ENCODE measurements at regions not wholly inside any gene's neighbourhood (a gene's known extent, or its start where the extent isn't known, plus 50 kb on each side); places are given as distances from the start of the nearest gene placed in this dataset.
"Not testable (repeated sequence)": the region's sequence is repeated elsewhere in the genome, so short reads cannot be mapped to it uniquely, and the experiment has no call there.

- no peak for DNase-seq
Observed at GRCh38 chr3:67167481-67167880, 169.4 kb downstream of the KBTBD8 start.

GRCh38 chr3:67171841-67172240 is 173.7 kb downstream of the KBTBD8 start:
- DNase-seq, result no peak

- not testable (repeated sequence) for DNase-seq
Observed at GRCh38 chr3:67173130-67173529, 175.0 kb downstream of the KBTBD8 start.

- DNase-seq, result no peak
Observed at GRCh38 chr3:67176396-67176795, 178.3 kb downstream of the KBTBD8 start.

- no peak for DNase-seq
Observed at GRCh38 chr3:67192466-67192865, 194.4 kb downstream of the KBTBD8 start.

GRCh38 chr3:67196677-67197076 is 198.6 kb downstream of the KBTBD8 start:
- DNase-seq, result no peak

GRCh38 chr3:67198374-67198773 is 200.3 kb downstream of the KBTBD8 start:
- no peak for DNase-seq

- DNase-seq, result no peak
Observed at GRCh38 chr3:67200618-67201017, 202.5 kb downstream of the KBTBD8 start.

GRCh38 chr3:67201026-67201425 is 202.9 kb downstream of the KBTBD8 start:
- no peak for DNase-seq

GRCh38 chr3:67202053-67202452 is 203.9 kb downstream of the KBTBD8 start:
- no peak for DNase-seq

GRCh38 chr3:67204951-67205350 is 206.8 kb downstream of the KBTBD8 start:
- no peak for DNase-seq

- DNase-seq, result no peak
Observed at GRCh38 chr3:67215690-67216089, 217.6 kb downstream of the KBTBD8 start.

- DNase-seq, result no peak
Observed at GRCh38 chr3:67227030-67227429, 228.9 kb downstream of the KBTBD8 start.

GRCh38 chr3:67228136-67228535 is 230.0 kb downstream of the KBTBD8 start:
- no peak for DNase-seq

- DNase-seq, result no peak
Observed at GRCh38 chr3:67232642-67233041, 234.5 kb downstream of the KBTBD8 start.

GRCh38 chr3:67239353-67239752 is 241.2 kb downstream of the KBTBD8 start:
- DNase-seq, result no peak

GRCh38 chr3:67241084-67241483 is 243.0 kb downstream of the KBTBD8 start:
- no peak for DNase-seq

GRCh38 chr3:67244130-67244529 is 246.0 kb downstream of the KBTBD8 start:
- DNase-seq, result no peak

GRCh38 chr3:67245545-67245944 is 247.4 kb downstream of the KBTBD8 start:
- DNase-seq, result no peak

- no peak for DNase-seq
Observed at GRCh38 chr3:67248726-67249125, 250.6 kb downstream of the KBTBD8 start.

- not testable (repeated sequence) for DNase-seq
Observed at GRCh38 chr3:67252906-67253305, 254.8 kb downstream of the KBTBD8 start.

GRCh38 chr3:67278015-67278618 is 280.0 kb downstream of the KBTBD8 start:
- DNase-seq, result no peak

- DNase-seq, result no peak
Observed at GRCh38 chr3:67286586-67286985, 288.5 kb downstream of the KBTBD8 start.

GRCh38 chr3:67288466-67289106 is 290.5 kb downstream of the KBTBD8 start:
- DNase-seq, result no peak

- no peak for DNase-seq
Observed at GRCh38 chr3:67289626-67290025, 291.5 kb downstream of the KBTBD8 start.

Measured in EL (cell line).